Activated CD8-positive, alpha-beta T cell treated with anti-CD3 and anti-CD28 coated beads for 36 hours (primary cell): ENCODE measurements at regions not wholly inside any gene's neighbourhood (a gene's known extent, or its start where the extent isn't known, plus 50 kb on each side); places are given as distances from the start of the nearest gene placed in this dataset.

Experiments used
- ATAC-seq: fragments of 200-7000 bp; cut with Tn5 transposase; one replicate; pipeline ENCODE4 v1.10.0; 2021; ENCODE audit warnings: mild to moderate bottlenecking, moderate library complexity
- CTCF ChIA-PET: fragments of 350-600 bp; sonication (Branson Sonifier 250); formaldehyde crosslinking; loops from one replicate; lab custom pipeline; 2021; ENCODE audit warnings: antibody characterized with exemption; lab: Charles Lee
- POLR2A ChIA-PET: fragments of 350-600 bp; sonication (Branson Sonifier 250); formaldehyde crosslinking; loops from one replicate; lab custom pipeline; 2021; ENCODE audit warnings: antibody characterized with exemption; lab: Charles Lee
- DNase-seq: peaks from one replicate; pipeline ENCODE4 v3.0.0-alpha.2; 2020
- H3K27ac Mint-ChIP-seq: one replicate; pipeline ENCODE4 v1.8.0; 2021; ENCODE audit warnings: mild to moderate bottlenecking, mixed read lengths
- H3K27me3 Mint-ChIP-seq: one replicate; pipeline ENCODE4 v1.8.0; 2021; ENCODE audit warnings: mixed read lengths
- H3K36me3 Mint-ChIP-seq: one replicate; pipeline ENCODE4 v1.8.0; 2021; ENCODE audit warnings: low read depth, mixed read lengths
- H3K4me1 Mint-ChIP-seq: one replicate; pipeline ENCODE4 v1.8.0; 2021; ENCODE audit warnings: low read depth, mixed read lengths
- H3K4me3 Mint-ChIP-seq: one replicate; pipeline ENCODE4 v1.8.0; 2021; ENCODE audit warnings: mild to moderate bottlenecking, moderate library complexity, mixed read lengths
- H3K9me3 Mint-ChIP-seq: one replicate; pipeline ENCODE4 v1.8.0; 2021; ENCODE audit warnings: mixed read lengths
- intact Hi-C: fragments of 100-400 bp; cut with micrococcal nuclease; formaldehyde crosslinking; loops from one replicate; pipeline ENCODE4 v1.10.0; 2022
- TF ChIP-seq, protein P1 (sequence below): fragments of 200-600 bp; IDR thresholded peaks from one replicate; pipeline ENCODE4 v1.8.0; 2022; ENCODE audit warnings: antibody characterized with exemption, mild to moderate bottlenecking

DNA sequence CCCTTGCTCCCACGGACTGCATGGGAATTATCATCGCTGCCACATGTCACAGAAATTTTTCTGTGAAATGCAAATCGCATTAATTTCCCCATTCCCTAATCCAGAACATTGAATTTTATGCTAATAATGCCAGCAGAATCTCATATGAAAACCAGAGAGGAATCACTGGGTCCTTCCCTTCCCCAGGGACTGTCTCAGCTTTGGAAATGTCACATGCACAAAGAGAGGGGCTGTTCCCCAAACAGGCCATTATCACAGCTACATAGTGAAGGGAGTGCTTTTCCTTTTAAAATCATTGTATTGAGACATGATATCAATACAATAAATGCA lies 954.5 kb downstream of the BRD1 start:
- POLR2A ChIA-PET: no interaction called here
- TF ChIP-seq, protein P1, sequence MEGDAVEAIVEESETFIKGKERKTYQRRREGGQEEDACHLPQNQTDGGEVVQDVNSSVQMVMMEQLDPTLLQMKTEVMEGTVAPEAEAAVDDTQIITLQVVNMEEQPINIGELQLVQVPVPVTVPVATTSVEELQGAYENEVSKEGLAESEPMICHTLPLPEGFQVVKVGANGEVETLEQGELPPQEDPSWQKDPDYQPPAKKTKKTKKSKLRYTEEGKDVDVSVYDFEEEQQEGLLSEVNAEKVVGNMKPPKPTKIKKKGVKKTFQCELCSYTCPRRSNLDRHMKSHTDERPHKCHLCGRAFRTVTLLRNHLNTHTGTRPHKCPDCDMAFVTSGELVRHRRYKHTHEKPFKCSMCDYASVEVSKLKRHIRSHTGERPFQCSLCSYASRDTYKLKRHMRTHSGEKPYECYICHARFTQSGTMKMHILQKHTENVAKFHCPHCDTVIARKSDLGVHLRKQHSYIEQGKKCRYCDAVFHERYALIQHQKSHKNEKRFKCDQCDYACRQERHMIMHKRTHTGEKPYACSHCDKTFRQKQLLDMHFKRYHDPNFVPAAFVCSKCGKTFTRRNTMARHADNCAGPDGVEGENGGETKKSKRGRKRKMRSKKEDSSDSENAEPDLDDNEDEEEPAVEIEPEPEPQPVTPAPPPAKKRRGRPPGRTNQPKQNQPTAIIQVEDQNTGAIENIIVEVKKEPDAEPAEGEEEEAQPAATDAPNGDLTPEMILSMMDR: no peak
- Mint-ChIP-seq H3K27me3 (peaks cover 12% of the 10 kb centered on the region), H3K36me3 (no peaks in the 10 kb centered on the region), H3K4me1 (no peaks in the 10 kb centered on the region), H3K4me3 (no peak overlapping the region), H3K27ac (no peak overlapping the region), H3K9me3 (peaks cover 4% of the 10 kb centered on the region)
- CTCF ChIA-PET: no interaction called here
- intact Hi-C loops: no loop called here
- ATAC-seq (no peak), DNase-seq (no peak)

DNA sequence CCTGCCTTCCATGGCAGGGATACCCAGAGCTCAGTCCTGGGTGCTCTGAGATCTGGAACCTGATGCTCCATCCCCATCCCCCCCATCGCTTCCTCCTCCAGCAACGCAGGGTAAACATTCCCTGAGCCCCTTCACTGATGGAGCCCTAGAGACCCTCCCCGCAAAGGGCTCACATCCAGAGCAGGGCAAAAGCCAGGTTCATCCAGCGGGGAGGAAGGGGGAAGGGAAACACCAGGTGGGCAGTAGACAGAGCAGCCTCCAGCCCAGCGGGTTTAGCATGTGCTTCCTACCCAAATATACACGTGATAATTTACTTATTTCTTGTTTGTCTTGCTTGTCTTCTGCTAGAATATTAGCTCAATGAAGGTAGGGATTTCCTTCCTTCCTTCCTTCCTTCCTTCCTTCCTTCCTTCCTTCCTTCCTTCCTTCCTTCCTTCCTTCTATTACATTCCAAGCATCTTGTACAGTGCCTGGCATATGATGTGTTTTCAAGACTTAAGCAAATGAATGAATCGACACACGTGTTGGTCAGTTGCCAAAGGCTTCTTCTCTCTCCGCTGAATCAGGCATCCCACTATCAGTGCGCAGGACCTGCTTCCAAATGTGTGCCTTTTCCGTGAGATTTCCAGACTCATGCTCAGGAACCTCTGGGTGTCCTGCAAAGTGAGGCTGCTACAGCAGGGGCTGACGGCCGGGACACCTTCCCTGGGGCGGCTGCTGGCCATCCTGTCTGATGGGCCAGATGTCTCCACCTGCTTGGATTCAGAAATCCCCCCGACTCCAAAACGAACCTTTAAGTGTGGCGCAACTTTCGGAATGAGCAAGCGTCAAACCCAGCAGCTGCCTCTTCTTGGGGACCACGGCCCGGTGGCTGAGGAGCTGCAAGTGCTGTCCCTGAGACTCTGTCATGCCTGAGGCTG lies 955.1 kb downstream of the BRD1 start:
- Mint-ChIP-seq H3K36me3 (no peaks in the 10 kb centered on the region), H3K4me3 (no peak overlapping the region), H3K4me1 (no peaks in the 10 kb centered on the region), H3K9me3 (peaks cover 4% of the 10 kb centered on the region), H3K27me3 (peaks cover 12% of the 10 kb centered on the region), H3K27ac (no peak overlapping the region)
- TF ChIP-seq, protein P1: no peak
- ChIA-PET CTCF (no interaction called here), POLR2A (no interaction called here)
- intact Hi-C loops: no loop called here
- ATAC-seq: no peak
- DNase-seq: no peak

DNA sequence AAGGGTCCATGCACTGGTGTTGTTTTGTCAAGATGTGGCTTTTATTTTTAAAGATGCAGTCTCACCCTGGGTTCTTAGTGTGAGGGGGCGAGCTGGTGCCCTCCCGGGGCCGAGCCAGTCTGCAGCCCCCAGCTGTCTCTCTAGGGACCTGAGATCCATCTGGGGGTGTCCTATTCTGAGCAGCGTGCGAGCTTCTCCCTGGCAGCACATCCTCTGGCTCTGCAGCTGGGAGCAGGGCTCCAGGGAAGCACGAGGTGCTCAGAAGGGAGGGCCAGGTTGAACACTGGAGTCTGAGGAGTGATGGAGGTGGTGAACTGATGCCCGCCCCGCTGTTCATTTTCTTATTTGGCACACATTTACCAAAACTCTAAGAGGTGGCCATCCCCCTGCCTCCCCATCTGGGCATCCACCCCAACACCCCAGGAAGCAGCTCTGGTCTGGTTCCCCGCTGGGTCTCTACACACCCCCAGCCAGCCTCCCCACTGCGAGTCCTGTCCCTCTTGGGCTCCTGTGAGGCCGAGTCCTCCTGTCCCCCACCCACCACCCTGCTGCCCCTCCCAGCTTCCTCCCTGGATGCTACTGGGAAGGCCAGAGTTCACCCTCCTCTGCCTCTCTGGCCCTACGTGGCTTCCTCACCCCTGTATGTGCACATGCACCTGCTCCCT lies 956.4 kb downstream of the BRD1 start:
- CTCF ChIA-PET: no interaction called here
- DNase-seq (no peak), ATAC-seq (no peak)
- H3K9me3 Mint-ChIP-seq: peaks cover 4% of the 10 kb centered on the region
- TF ChIP-seq, protein P1: no peak
- peaks cover 9% of the 10 kb centered on the region for H3K27me3 Mint-ChIP-seq
- intact Hi-C loops: no loop called here
- H3K36me3 Mint-ChIP-seq: no peaks in the 10 kb centered on the region
- H3K4me3 Mint-ChIP-seq: no peak overlapping the region
- POLR2A ChIA-PET: no interaction called here
- no peak overlapping the region for H3K27ac Mint-ChIP-seq
- no peaks in the 10 kb centered on the region for H3K4me1 Mint-ChIP-seq

DNA sequence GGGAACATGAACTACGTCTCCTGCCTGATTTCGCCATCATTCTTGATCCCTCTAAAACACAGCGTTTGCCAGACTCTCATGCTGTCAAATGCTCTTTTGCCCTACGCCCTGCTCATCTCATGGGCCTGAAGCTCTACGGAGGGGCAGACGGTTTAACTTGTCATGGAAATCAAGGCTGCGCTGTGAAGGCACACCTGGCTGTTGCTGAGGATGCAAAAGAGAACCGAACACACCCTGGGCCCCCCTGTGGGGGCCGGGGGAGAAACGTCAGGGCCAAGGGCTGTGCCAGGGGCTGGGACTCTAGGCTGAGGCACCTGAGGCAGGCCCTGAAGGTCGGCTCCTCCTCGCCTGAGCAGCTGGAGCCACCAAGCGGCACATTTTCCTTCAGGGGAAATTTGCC lies 957.2 kb downstream of the BRD1 start:
- ATAC-seq (no peak), DNase-seq (no peak)
- Mint-ChIP-seq H3K4me1 (no peaks in the 10 kb centered on the region), H3K9me3 (peaks cover 4% of the 10 kb centered on the region), H3K27me3 (peaks cover 6% of the 10 kb centered on the region), H3K36me3 (no peaks in the 10 kb centered on the region), H3K4me3 (no peak overlapping the region), H3K27ac (no peak overlapping the region)
- CTCF ChIA-PET: no interaction called here
- TF ChIP-seq, protein P1: no peak
- POLR2A ChIA-PET: no interaction called here
- intact Hi-C loops: no loop called here

DNA sequence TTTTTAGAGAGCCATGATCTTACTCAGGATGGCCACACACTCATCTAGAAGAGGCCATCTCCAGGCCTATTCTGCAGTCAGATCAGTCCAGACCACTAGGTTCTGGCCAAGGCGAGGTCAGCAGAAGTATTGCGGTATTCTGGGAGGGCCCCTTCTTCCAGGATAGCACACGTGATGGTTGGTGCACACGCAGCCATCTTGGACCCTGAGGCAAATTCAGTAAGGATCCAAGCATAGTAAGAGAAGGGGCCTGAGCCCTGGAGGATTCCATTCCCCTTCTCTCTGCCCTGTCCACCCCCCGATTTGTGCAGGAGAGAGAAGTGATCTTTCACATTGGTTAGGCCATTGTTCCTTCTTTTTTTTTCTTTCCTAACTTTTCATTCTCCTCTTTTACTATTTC lies 957.9 kb downstream of the BRD1 start:
- Mint-ChIP-seq H3K27ac (no peak overlapping the region), H3K36me3 (no peaks in the 10 kb centered on the region), H3K9me3 (peaks cover 4% of the 10 kb centered on the region), H3K4me1 (no peaks in the 10 kb centered on the region), H3K4me3 (no peak overlapping the region), H3K27me3 (peaks cover 6% of the 10 kb centered on the region)
- ChIA-PET CTCF (no interaction called here), POLR2A (no interaction called here)
- DNase-seq (no peak), ATAC-seq (no peak)
- intact Hi-C loops: no loop called here
- TF ChIP-seq, protein P1: no peak
